ENCODE measurements at regions not wholly inside any gene's neighbourhood (a gene's known extent, or its start where the extent isn't known, plus 50 kb on each side); places are given as distances from the start of the nearest gene placed in this dataset.

- Histone ChIP-seq H2AK5ac (ENCODE audit: low read depth, low read length) (no peak overlapping the region), H3K23ac (ENCODE audit: low read depth, low read length) (no peak overlapping the region), H3K27ac (ENCODE audit: insufficient read depth, low read length) (no peak overlapping the region), H2BK5ac (ENCODE audit: low read depth, low read length, poor library complexity, severe bottlenecking) (no peak overlapping the region), H4K5ac (ENCODE audit: low read depth, low read length) (no peak overlapping the region), H3K9me3 (ENCODE audit: control insufficient read depth, insufficient read depth, low read length) (peaks cover 2% of the 10 kb centered on the region), H4K8ac (ENCODE audit: low read depth in 2 of 2, low read length in 2 of 2) (no peak overlapping the region), H3K14ac (replicated peaks; ENCODE audit: low read depth, low read length) (no peak overlapping the region), H3K27me3 (ENCODE audit: control insufficient read depth, insufficient read depth, low read length) (no peaks in the 10 kb centered on the region), H4K20me1 (ENCODE audit: insufficient read depth, low read length) (no peaks in the 10 kb centered on the region), H3K18ac (ENCODE audit: low read depth, low read length) (no peak overlapping the region), H2BK20ac (ENCODE audit: low read depth, low read length) (no peak overlapping the region), H3K4ac (ENCODE audit: low read depth, low read length) (no peak overlapping the region), H3K36me3 (ENCODE audit: control insufficient read depth, insufficient read depth, low read length) (no peaks in the 10 kb centered on the region), H3K9ac (ENCODE audit: low read depth, low read length) (no peak overlapping the region), H2BK120ac (ENCODE audit: low read depth, low read length) (no peak overlapping the region), H3K9me1 (ENCODE audit: insufficient read depth, low read length) (no peaks in the 10 kb centered on the region), H3K4me2 (ENCODE audit: low read depth, low read length) (no peak overlapping the region), H4K91ac (ENCODE audit: insufficient read depth, low read depth, low read length) (no peak overlapping the region), H3K56ac (ENCODE audit: extremely low read depth, insufficient read depth, low read length) (no peak overlapping the region), H2AFZ (replicated peaks; ENCODE audit: low read length, poor library complexity) (no peak overlapping the region), H2BK15ac (ENCODE audit: low read depth, low read length) (no peak overlapping the region), H3K4me3 (ENCODE audit: insufficient read depth, low read depth, low read length) (no peak overlapping the region), H2AK9ac (replicated peaks; ENCODE audit: low read depth, low read length, poor library complexity) (no peak overlapping the region), H3K4me1 (ENCODE audit: control insufficient read depth, insufficient read depth, low read length) (no peaks in the 10 kb centered on the region), H3K79me1 (ENCODE audit: low read depth in 1 of 2, low read length in 2 of 2) (no peaks in the 10 kb centered on the region)
- TF ChIP-seq NFE2L2 (IDR thresholded peaks at IDR 0.05; ENCODE audit: low read depth, low read length) (no peak), BHLHE40 (IDR thresholded peaks at IDR 0.05; ENCODE audit: low read depth, low read length) (no peak), FOS (IDR thresholded peaks at IDR 0.05; ENCODE audit: low read depth, low read length) (no peak), CTCF (conservative IDR thresholded peaks at IDR 0.05; ENCODE audit: low read depth, low read length) (no peak), USF2 (IDR thresholded peaks at IDR 0.05; ENCODE audit: low read depth, low read length) (no peak), CEBPB (IDR thresholded peaks at IDR 0.05; ENCODE audit: low read depth, low read length) (no peak), MXI1 (IDR thresholded peaks at IDR 0.05; ENCODE audit: borderline replicate concordance, low read depth, low read length) (no peak), SMC3 (IDR thresholded peaks at IDR 0.05; ENCODE audit: low read depth, low read length) (no peak), MAZ (IDR thresholded peaks at IDR 0.05; ENCODE audit: borderline replicate concordance, low read depth, low read length) (no peak), POLR2A (IDR thresholded peaks at IDR 0.05; ENCODE audit: low read depth, low read length) (no peak)
- ChIA-PET CTCF (interaction anchor here (0.7 kb wide), 1 partner anchor 296 kb away, joined by 3 read pairs; no protein-coding TSS in a partner anchor), POLR2A (ENCODE audit: unreplicated experiment) (no interaction called here)
- DNase-seq = no peak
- in situ Hi-C loops (cut with MboI; ENCODE audit: low sequenced_read_pairs) = no loop called here
- dilution Hi-C loops (cut with HindIII; ENCODE audit: low sequenced_read_pairs, unreplicated experiment) = no loop called here
- 64% methylated on average over 3 of the region's 5 CpGs; no CpG with 5 or more reads in 1 of the 2 experiments for WGBS, 2 experiments (ENCODE audit: extremely low coverage in 2 of 2, insufficient read length in 1 of 2)
- ATAC-seq (ENCODE audit: low read depth) = no peak
- intact Hi-C loops (cut with micrococcal nuclease) = no loop called here
- no TSS peak for BruUV-seq (replicated peaks)
Measured at GRCh38 chr17:54844233-54844632, 56.4 kb upstream of the TOM1L1 start.

Measured in IMR-90 (cell line).